H9 (cell line): ENCODE measurements at regions not wholly inside any gene's neighbourhood (a gene's known extent, or its start where the extent isn't known, plus 50 kb on each side); places are given as distances from the start of the nearest gene placed in this dataset.

Experiments
- DNase-seq: peaks from one replicate; pipeline ENCODE4 v3.0.0-alpha.2; 2017
- H2AFZ ChIP-seq: one replicate; pipeline ENCODE4 v1.6.1; 2013; ENCODE audit warnings: mild to moderate bottlenecking, low read length, control low read depth, moderate library complexity
- H2AK5ac ChIP-seq: 2 replicates; pipeline ENCODE4 v1.6.1; 2013; ENCODE audit warnings: low read length, control low read depth, mixed read lengths; ENCODE audit not compliant: insufficient read length
- H2BK120ac ChIP-seq: one replicate; pipeline ENCODE4 v1.6.1; 2013; ENCODE audit warnings: low read depth, mild to moderate bottlenecking, low read length, control low read depth, inconsistent platforms; ENCODE audit not compliant: poor library complexity, severe bottlenecking
- H2BK12ac ChIP-seq: 2 replicates; pipeline ENCODE4 v1.6.1; 2013; ENCODE audit warnings: low read length, control low read depth, mixed read lengths, low read depth; ENCODE audit not compliant: insufficient read length
- H2BK15ac ChIP-seq: 2 replicates; pipeline ENCODE4 v1.6.1; 2013; ENCODE audit warnings: low read depth, low read length, control low read depth
- H2BK20ac ChIP-seq: one replicate; pipeline ENCODE4 v1.6.1; 2013; ENCODE audit warnings: low read depth, mild to moderate bottlenecking, low read length, control low read depth, inconsistent platforms; ENCODE audit not compliant: poor library complexity, severe bottlenecking
- H2BK5ac ChIP-seq: 2 replicates; pipeline ENCODE4 v1.6.1; 2013; ENCODE audit warnings: low read length, control low read depth, mixed read lengths; ENCODE audit not compliant: insufficient read length
- H3K14ac ChIP-seq: 2 replicates; pipeline ENCODE4 v1.6.1; 2013; ENCODE audit warnings: low read length, control low read depth; ENCODE audit not compliant: insufficient read depth
- H3K18ac ChIP-seq: 2 replicates; pipeline ENCODE4 v1.6.1; 2013; ENCODE audit warnings: low read depth, mild to moderate bottlenecking, mixed read lengths, low read length, control low read depth; ENCODE audit not compliant: insufficient read length
- H3K23ac ChIP-seq: 2 replicates; pipeline ENCODE4 v1.6.1; 2013; ENCODE audit warnings: low read length, control low read depth, mixed read lengths, low read depth; ENCODE audit not compliant: insufficient read length
- H3K23me2 ChIP-seq: 2 replicates; pipeline ENCODE4 v1.6.1; 2013; ENCODE audit warnings: low read depth, mild to moderate bottlenecking, mixed read lengths, low read length, control low read depth; ENCODE audit not compliant: insufficient read length, poor library complexity, severe bottlenecking
- H3K27ac ChIP-seq: 2 replicates; pipeline ENCODE4 v1.5.1; 2013; ENCODE audit warnings: low read length, control low read depth, mixed read lengths, low read depth; ENCODE audit not compliant: insufficient read length
- H3K27me3 ChIP-seq: 2 replicates; pipeline ENCODE4 v1.6.1; 2013; ENCODE audit warnings: low read length, control low read depth, inconsistent platforms; ENCODE audit not compliant: insufficient read depth
- H3K4ac ChIP-seq: 2 replicates; pipeline ENCODE4 v1.6.1; 2013; ENCODE audit warnings: low read depth, mild to moderate bottlenecking, control low read depth, inconsistent platforms, low read length, moderate library complexity
- H3K4me1 ChIP-seq: 2 replicates; pipeline ENCODE4 v1.6.1; 2013; ENCODE audit warnings: low read length, control low read depth, inconsistent platforms; ENCODE audit not compliant: insufficient read depth
- H3K4me2 ChIP-seq: 2 replicates; pipeline ENCODE4 v1.6.1; 2013; ENCODE audit warnings: low read length, control low read depth, mixed read lengths; ENCODE audit not compliant: insufficient read length, insufficient read depth
- H3K56ac ChIP-seq: 2 replicates; pipeline ENCODE4 v1.6.1; 2013; ENCODE audit warnings: low read depth, mild to moderate bottlenecking, mixed read lengths, low read length, control low read depth; ENCODE audit not compliant: insufficient read length
- H3K79me1 ChIP-seq: 2 replicates; pipeline ENCODE4 v1.6.1; 2013; ENCODE audit warnings: low read depth, mild to moderate bottlenecking, moderate library complexity, low read length, control low read depth, inconsistent platforms; ENCODE audit not compliant: insufficient read depth, poor library complexity, severe bottlenecking
- H3K79me2 ChIP-seq: 2 replicates; pipeline ENCODE4 v1.6.1; 2013; ENCODE audit warnings: low read length, control low read depth, inconsistent platforms; ENCODE audit not compliant: insufficient read depth
- H3K9ac ChIP-seq: 2 replicates; pipeline ENCODE4 v1.6.1; 2013; ENCODE audit warnings: low read length, control low read depth, mixed read lengths; ENCODE audit not compliant: insufficient read length; ENCODE audit errors: extremely low read depth
- H3K9me3 ChIP-seq: one replicate; pipeline ENCODE4 v1.6.1; 2013; ENCODE audit warnings: low read depth, low read length, inconsistent platforms; ENCODE audit not compliant: control insufficient read depth
- H3T11ph ChIP-seq: one replicate; pipeline ENCODE4 v1.6.1; 2013; ENCODE audit warnings: mild to moderate bottlenecking, low read length, control low read depth, inconsistent platforms
- H4K20me1 ChIP-seq: one replicate; pipeline ENCODE4 v1.6.1; 2013; ENCODE audit not compliant: control insufficient read depth, insufficient read length, insufficient read depth
- H4K5ac ChIP-seq: 2 replicates; pipeline ENCODE4 v1.6.1; 2013; ENCODE audit warnings: low read depth, mild to moderate bottlenecking, mixed read lengths, low read length, control low read depth; ENCODE audit not compliant: insufficient read length
- H4K8ac ChIP-seq: replicated peaks from 2 replicates; pipeline ENCODE4 v1.6.1; 2013; ENCODE audit warnings: low read length, control low read depth, mixed read lengths, low read depth; ENCODE audit not compliant: insufficient read length
- H4K91ac ChIP-seq: 2 replicates; pipeline ENCODE4 v1.6.1; 2013; ENCODE audit warnings: low read depth, mild to moderate bottlenecking, moderate library complexity, mixed read lengths, low read length, control low read depth; ENCODE audit not compliant: insufficient read length
- H3K27ac Mint-ChIP-seq, 3 experiments: 2 replicates in 2 of 3; 3 replicates in 1 of 3; pipeline ENCODE4 v1.8.0; 2020 to 2021; ENCODE audit warnings: mixed read lengths in 3 of 3, mild to moderate bottlenecking in 1 of 3, moderate library complexity in 1 of 3
- H3K27me3 Mint-ChIP-seq: 2 replicates; pipeline ENCODE4 v1.8.0; 2021; ENCODE audit warnings: low read depth, mild to moderate bottlenecking, moderate library complexity, mixed read lengths
- H3K36me3 Mint-ChIP-seq, 3 experiments: 2 replicates in 2 of 3; 3 replicates in 1 of 3; pipeline ENCODE4 v1.8.0; 2020 to 2021; ENCODE audit warnings: low read depth in 3 of 3, mixed read lengths in 3 of 3; ENCODE audit not compliant: insufficient read depth in 1 of 3
- H3K4me1 Mint-ChIP-seq, 2 experiments: 2 replicates each; pipeline ENCODE4 v1.8.0; 2020; ENCODE audit warnings: mixed read lengths in 2 of 2
- H3K4me3 Mint-ChIP-seq, 2 experiments: 2 replicates in 1 of 2; 3 replicates in 1 of 2; pipeline ENCODE4 v1.8.0; 2020 to 2021; ENCODE audit warnings: mild to moderate bottlenecking in 2 of 2, mixed read lengths in 2 of 2, moderate library complexity in 1 of 2
- H3K9me3 Mint-ChIP-seq, 2 experiments: 2 replicates in 1 of 2; 3 replicates in 1 of 2; pipeline ENCODE4 v1.8.0; 2020; ENCODE audit warnings: mild to moderate bottlenecking in 2 of 2, mixed read lengths in 2 of 2, moderate library complexity in 1 of 2
- CTCF ChIP-seq: fragments of 200-600 bp; sonication (generic); conservative IDR thresholded peaks from 3 replicates; pipeline ENCODE4 v1.8.0; 2021; ENCODE audit warnings: antibody characterized with exemption, mild to moderate bottlenecking
- WGBS: extraction: QIAGEN DNeasy Blood & Tissue Kit; methylation state at CpG from one replicate; pipeline ENCODE4 v1.1.7; 2013; ENCODE audit warnings: missing lambda C conversion rate, low lambda C conversion rate, mixed read lengths; ENCODE audit not compliant: insufficient read length; ENCODE audit errors: extremely low coverage; 5-methylcytosine and 5-hydroxymethylcytosine counted together

- no peak overlapping the region for H4K8ac ChIP-seq
- no peak overlapping the region for H2BK12ac ChIP-seq
- H3K4me1 ChIP-seq: no peaks in the 10 kb centered on the region
- H3K56ac ChIP-seq: no peak overlapping the region
- no peak overlapping the region for H2BK5ac ChIP-seq
- H3K79me2 ChIP-seq: no peaks in the 10 kb centered on the region
- H3K9ac ChIP-seq: no peak overlapping the region
- H3K4ac ChIP-seq: no peak overlapping the region
- H4K91ac ChIP-seq: no peak overlapping the region
- no peak overlapping the region for H3K18ac ChIP-seq
- DNase-seq: peak; percentile 34
- H2BK15ac ChIP-seq: no peak overlapping the region
- peaks cover 4 to 6% of the 10 kb centered on the region in 2 experiments; a peak in 3 of 5 replicates for H3K9me3 Mint-ChIP-seq
- H2AK5ac ChIP-seq: no peak overlapping the region
- no peak overlapping the region for H4K5ac ChIP-seq
- no peaks in the 10 kb centered on the region for H3K9me3 ChIP-seq
- H3K36me3 Mint-ChIP-seq: peaks cover 0 to 5% (median 3%) of the 10 kb centered on the region in 3 experiments; a peak in 4 of 7 replicates
- H3K4me3 Mint-ChIP-seq: no peak overlapping the region
- no peaks in the 10 kb centered on the region for H3K23me2 ChIP-seq
- H3K27ac Mint-ChIP-seq: peak overlapping the region in 1 of 3 experiments; percentile 46; a peak in 1 of 7 replicates
- no peaks in the 10 kb centered on the region for H4K20me1 ChIP-seq
- no peaks in the 10 kb centered on the region for H3K79me1 ChIP-seq
- H3K27me3 ChIP-seq: no peaks in the 10 kb centered on the region
- no peak overlapping the region for H2AFZ ChIP-seq
- H3K23ac ChIP-seq: no peak overlapping the region
- no peak overlapping the region for H2BK20ac ChIP-seq
- H3K14ac ChIP-seq: no peak overlapping the region
- peaks cover 0 to 2% of the 10 kb centered on the region in 2 experiments; a peak in 1 of 4 replicates for H3K4me1 Mint-ChIP-seq
- no peak overlapping the region for H2BK120ac ChIP-seq
- H3K27ac ChIP-seq: no peak overlapping the region
- H3T11ph ChIP-seq: no peak overlapping the region
- no peak overlapping the region for H3K4me2 ChIP-seq
- peak; percentile 34; the same call in 1 of the 3 replicates for TF ChIP-seq CTCF
- H3K27me3 Mint-ChIP-seq: peaks cover 5% of the 10 kb centered on the region; the same call in 1 of the 2 replicates
- WGBS: no CpG with 5 or more reads among the region's 5 CpGs
Observed at GRCh38 chr7:132004529-132004928, 448.1 kb upstream of the PODXL start.
